Stimulated activated naive CD8-positive, alpha-beta T cell treated with anti-CD3 and anti-CD28 coated beads, Interleukin-15, amount 100 ng/mL, for 72 hours (primary cell): ENCODE measurements at regions not wholly inside any gene's neighbourhood (a gene's known extent, or its start where the extent isn't known, plus 50 kb on each side); places are given as distances from the start of the nearest gene placed in this dataset.

Experiments
- ATAC-seq: fragments of 150-1000 bp; cut with Tn5 transposase; 2 replicates; pipeline ENCODE4 v1.10.0; 2021; ENCODE audit warnings: mild to moderate bottlenecking, moderate library complexity
- DNase-seq, 2 donors: peaks; one replicate each; pipeline ENCODE4 v3.0.0; 2021 to 2022
- H3K27ac Mint-ChIP-seq, 2 donors: one replicate each; pipeline ENCODE4 v1.8.0; 2022; ENCODE audit warnings: mild to moderate bottlenecking in 2 of 2, mixed read lengths in 2 of 2, moderate library complexity in 2 of 2
- H3K27me3 Mint-ChIP-seq: one replicate; pipeline ENCODE4 v1.8.0; 2022; ENCODE audit warnings: mixed read lengths
- H3K4me1 Mint-ChIP-seq: one replicate; pipeline ENCODE4 v1.8.0; 2022; ENCODE audit warnings: mild to moderate bottlenecking, mixed read lengths
- H3K4me3 Mint-ChIP-seq, 2 donors: one replicate each; pipeline ENCODE4 v1.8.0; 2022; ENCODE audit warnings: mild to moderate bottlenecking in 2 of 2, mixed read lengths in 2 of 2, moderate library complexity in 1 of 2
- H3K9me3 Mint-ChIP-seq, 2 donors: one replicate each; pipeline ENCODE4 v1.8.0; 2022; ENCODE audit warnings: mixed read lengths in 2 of 2

GRCh38 chr22:22425783-22426624, 82.5 kb downstream of the ZNF280B start:
- Mint-ChIP-seq H3K9me3 (no peaks in the 10 kb centered on the region), H3K4me3 (no peak overlapping the region), H3K4me1 (peaks cover 6% of the 10 kb centered on the region), H3K27ac (no peak overlapping the region), H3K27me3 (peaks cover 25% of the 10 kb centered on the region)
- no peak for ATAC-seq
- no peak for DNase-seq

GRCh38 chr22:22427542-22428065, 80.9 kb downstream of the ZNF280B start:
- Mint-ChIP-seq H3K27me3 (peaks cover 29% of the 10 kb centered on the region), H3K4me3 (no peak overlapping the region), H3K4me1 (peaks cover 4% of the 10 kb centered on the region), H3K27ac (peak overlapping the region in 1 of 2 donors; percentile 52), H3K9me3 (no peaks in the 10 kb centered on the region)
- no peak for DNase-seq
- no peak for ATAC-seq

GRCh38 chr22:22428222-22429098, 80.1 kb downstream of the ZNF280B start:
- no peak overlapping the region for H3K4me3 Mint-ChIP-seq
- no peaks in the 10 kb centered on the region for H3K4me1 Mint-ChIP-seq
- no peaks in the 10 kb centered on the region for H3K9me3 Mint-ChIP-seq
- DNase-seq, result no peak
- H3K27ac Mint-ChIP-seq, result no peak overlapping the region
- no peak for ATAC-seq
- peaks cover 34% of the 10 kb centered on the region for H3K27me3 Mint-ChIP-seq

GRCh38 chr22:22429369-22430108, 79.0 kb downstream of the ZNF280B start:
- H3K27ac Mint-ChIP-seq, result no peak overlapping the region
- H3K9me3 Mint-ChIP-seq, result no peaks in the 10 kb centered on the region
- ATAC-seq, result no peak
- no peaks in the 10 kb centered on the region for H3K4me1 Mint-ChIP-seq
- peaks cover 34% of the 10 kb centered on the region for H3K27me3 Mint-ChIP-seq
- no peak for DNase-seq
- H3K4me3 Mint-ChIP-seq, result no peak overlapping the region

- no peaks in the 10 kb centered on the region for H3K4me1 Mint-ChIP-seq
- ATAC-seq (no peak), DNase-seq (no peak)
- H3K9me3 Mint-ChIP-seq, result no peaks in the 10 kb centered on the region
- H3K27me3 Mint-ChIP-seq, result peaks cover 30% of the 10 kb centered on the region
- no peak overlapping the region for H3K27ac Mint-ChIP-seq
- H3K4me3 Mint-ChIP-seq, result no peak overlapping the region
These were observed 78.3 kb downstream of the ZNF280B start for GRCh38 chr22:22430111-22430820.

GRCh38 chr22:22431271-22432220, 77.0 kb downstream of the ZNF280B start:
- ATAC-seq (peak; percentile 87), DNase-seq (peak; percentile 56)
- no peaks in the 10 kb centered on the region for H3K9me3 Mint-ChIP-seq
- H3K27ac Mint-ChIP-seq, result peak overlapping the region in 1 of 2 donors; percentile 13
- H3K4me3 Mint-ChIP-seq, result no peak overlapping the region
- H3K4me1 Mint-ChIP-seq, result no peaks in the 10 kb centered on the region
- H3K27me3 Mint-ChIP-seq, result peaks cover 24% of the 10 kb centered on the region

- ATAC-seq (no peak), DNase-seq (no peak)
- no peak overlapping the region for H3K4me3 Mint-ChIP-seq
- no peaks in the 10 kb centered on the region for H3K4me1 Mint-ChIP-seq
- H3K9me3 Mint-ChIP-seq, result no peaks in the 10 kb centered on the region
- peaks cover 26% of the 10 kb centered on the region for H3K27me3 Mint-ChIP-seq
- no peak overlapping the region for H3K27ac Mint-ChIP-seq
These were observed 76.1 kb downstream of the ZNF280B start for GRCh38 chr22:22432479-22432878.

GRCh38 chr22:22432937-22433336, 75.6 kb downstream of the ZNF280B start:
- no peaks in the 10 kb centered on the region for H3K4me1 Mint-ChIP-seq
- no peak for DNase-seq

GRCh38 chr22:22433770-22434169, 74.8 kb downstream of the ZNF280B start:
- peaks cover 28% of the 10 kb centered on the region for H3K27me3 Mint-ChIP-seq
- no peak overlapping the region for H3K27ac Mint-ChIP-seq
- no peak overlapping the region for H3K4me3 Mint-ChIP-seq
- DNase-seq (no peak), ATAC-seq (no peak)
- H3K4me1 Mint-ChIP-seq, result no peaks in the 10 kb centered on the region
- no peaks in the 10 kb centered on the region for H3K9me3 Mint-ChIP-seq

More at GRCh38 chr22:22432937-22433336, 75.6 kb downstream of the ZNF280B start:
- no peak overlapping the region for H3K27ac Mint-ChIP-seq
- ATAC-seq, result no peak
- H3K4me3 Mint-ChIP-seq, result no peak overlapping the region
- peaks cover 26% of the 10 kb centered on the region for H3K27me3 Mint-ChIP-seq
- no peaks in the 10 kb centered on the region for H3K9me3 Mint-ChIP-seq
